OCI-M1 (cell line): ENCODE measurements at regions not wholly inside any gene's neighbourhood (a gene's known extent, or its start where the extent isn't known, plus 50 kb on each side); places are given as distances from the start of the nearest gene placed in this dataset.

Experiments
- DNase-seq: peaks from one replicate; lab custom pipeline; 2025; lab: John Stamatoyannopoulos, UW

DNA sequence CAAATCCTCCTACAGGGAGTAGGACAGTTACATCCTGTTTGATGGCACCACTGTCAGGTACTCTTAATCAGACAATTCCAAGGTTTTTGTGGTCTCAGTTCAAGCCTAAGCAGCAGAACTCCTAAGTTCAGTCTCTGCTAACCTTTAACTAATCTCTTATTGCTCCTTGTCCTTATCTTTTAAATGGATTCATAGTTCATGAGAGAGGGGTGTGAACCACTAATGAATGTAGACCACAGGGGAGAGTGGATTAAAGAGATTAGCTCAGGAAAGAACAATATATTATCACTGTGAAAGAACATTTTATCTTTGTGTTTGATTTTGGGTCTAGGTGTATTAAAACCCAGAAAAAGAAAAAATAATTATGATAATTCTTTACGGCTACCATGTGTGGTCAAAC, 168.9 kb downstream of the DCK start:
- DNase-seq, result no peak

- DNase-seq, result no peak
Measured at GRCh38 chr4:71163317-71163716, 169.9 kb downstream of the DCK start.

GRCh38 chr4:71167083-71167482, 171.7 kb upstream of the SLC4A4 start:
- DNase-seq, result no peak

DNA sequence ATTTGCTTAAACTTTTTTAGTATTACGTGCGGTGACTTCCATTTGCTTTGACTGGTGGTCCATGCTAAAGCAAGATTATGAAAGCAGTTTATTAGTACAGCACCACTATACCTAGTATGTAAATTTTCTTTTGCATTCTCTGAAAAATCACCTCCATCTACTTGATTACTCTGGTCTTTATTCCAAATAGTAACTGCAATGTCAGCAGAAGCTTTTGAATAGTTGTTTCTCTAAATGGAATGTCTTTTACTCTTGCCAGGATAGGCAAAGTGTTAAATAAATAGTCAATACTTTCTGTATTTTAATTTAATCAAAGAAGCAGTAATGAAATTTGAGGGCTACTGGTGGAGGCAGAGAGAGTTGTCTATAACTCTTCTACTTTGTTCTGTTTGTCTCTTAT, 167.2 kb upstream of the SLC4A4 start:
- DNase-seq, result no peak

GRCh38 chr4:71181332-71181731, 157.5 kb upstream of the SLC4A4 start:
- DNase-seq, result no peak

DNA sequence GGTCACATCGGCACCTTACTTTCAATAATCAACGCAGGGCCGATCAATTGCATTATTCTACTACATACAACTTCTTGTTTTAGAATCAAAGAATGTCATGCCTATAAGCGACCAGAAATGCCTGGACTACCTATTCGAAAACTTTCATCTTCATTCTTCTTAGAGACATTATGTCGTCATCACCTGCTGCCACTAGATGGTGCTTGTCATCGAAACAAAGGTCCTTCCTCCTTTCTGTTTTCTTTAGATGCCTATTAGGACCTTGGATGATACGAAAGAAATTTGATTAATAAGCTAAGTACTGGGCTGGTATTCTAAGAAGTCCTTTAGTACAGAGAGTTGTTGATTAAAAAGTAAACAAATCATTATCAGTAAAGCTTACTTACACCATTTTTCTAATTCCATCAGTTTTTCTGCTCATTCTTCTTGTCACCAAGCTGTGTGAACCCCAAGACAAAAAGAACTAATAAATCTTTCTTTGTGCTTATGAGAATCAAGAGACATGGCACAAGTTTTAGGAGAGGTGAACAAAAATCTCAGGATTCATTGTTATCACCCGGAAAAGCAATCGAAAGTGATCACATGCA, 154.5 kb upstream of the SLC4A4 start:
- peak; percentile 82 for DNase-seq

DNA sequence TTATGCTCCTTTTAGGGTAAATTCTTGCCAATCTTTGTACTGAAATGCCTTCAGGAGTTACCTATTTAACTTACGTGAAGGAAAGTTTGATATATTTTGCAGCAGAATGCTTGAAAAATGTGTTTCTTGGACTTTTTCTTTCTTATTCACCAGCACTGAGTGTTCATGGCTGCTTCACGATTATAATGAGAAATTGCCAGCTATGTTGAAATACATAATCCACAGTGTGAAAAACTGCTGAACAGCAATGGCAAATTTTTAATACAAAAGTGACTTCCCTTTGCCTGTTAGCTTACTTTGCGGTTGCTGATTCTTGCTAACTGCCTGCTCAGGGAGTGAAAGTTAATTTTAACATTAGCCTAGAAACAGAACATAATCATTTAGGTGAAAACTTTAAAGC, 153.8 kb upstream of the SLC4A4 start:
- no peak for DNase-seq

GRCh38 chr4:71186257-71186565, 152.6 kb upstream of the SLC4A4 start:
- DNase-seq, result no peak

DNA sequence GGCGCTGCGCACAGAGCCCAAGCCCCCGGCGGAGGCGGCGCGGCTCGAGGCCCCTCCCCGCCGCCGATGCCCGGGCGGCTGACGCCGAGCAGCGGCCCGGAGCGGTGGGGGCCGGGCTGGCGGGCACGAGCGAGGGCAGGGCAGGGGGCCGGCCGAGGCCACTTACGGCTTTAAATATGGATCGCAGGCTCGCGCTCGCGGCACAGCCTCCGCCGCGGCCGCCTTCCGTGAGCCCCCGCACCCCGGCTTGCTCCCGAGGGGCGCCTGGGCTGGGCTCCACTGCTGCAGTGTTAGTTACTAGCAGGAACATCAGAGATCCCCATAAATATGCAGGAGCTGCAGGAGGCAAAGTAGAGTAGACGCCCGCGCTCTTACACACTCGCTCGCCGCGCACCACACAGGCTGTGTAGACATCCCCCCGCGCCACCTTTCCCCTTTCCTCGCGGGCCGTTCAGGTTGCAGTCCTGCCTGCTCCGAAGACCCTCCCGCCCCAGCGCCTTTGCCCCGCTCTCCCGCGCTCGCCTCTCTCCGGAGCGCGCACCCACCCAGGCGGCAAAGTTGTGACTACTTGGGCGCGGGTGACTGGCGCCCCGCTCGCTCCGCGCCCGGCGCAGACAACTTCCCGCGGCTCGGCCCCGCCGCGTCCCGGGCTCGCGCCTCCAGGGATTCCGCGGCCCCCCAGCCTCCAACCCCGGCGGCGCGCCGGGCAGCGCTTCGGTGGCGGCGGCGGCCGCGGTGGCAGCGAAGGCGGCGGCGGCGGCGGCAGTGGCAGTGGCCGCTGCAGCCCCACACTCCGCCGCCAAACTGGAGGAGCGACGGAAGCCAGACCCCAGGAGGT, 152.0 kb upstream of the SLC4A4 start:
- no peak for DNase-seq

DNA sequence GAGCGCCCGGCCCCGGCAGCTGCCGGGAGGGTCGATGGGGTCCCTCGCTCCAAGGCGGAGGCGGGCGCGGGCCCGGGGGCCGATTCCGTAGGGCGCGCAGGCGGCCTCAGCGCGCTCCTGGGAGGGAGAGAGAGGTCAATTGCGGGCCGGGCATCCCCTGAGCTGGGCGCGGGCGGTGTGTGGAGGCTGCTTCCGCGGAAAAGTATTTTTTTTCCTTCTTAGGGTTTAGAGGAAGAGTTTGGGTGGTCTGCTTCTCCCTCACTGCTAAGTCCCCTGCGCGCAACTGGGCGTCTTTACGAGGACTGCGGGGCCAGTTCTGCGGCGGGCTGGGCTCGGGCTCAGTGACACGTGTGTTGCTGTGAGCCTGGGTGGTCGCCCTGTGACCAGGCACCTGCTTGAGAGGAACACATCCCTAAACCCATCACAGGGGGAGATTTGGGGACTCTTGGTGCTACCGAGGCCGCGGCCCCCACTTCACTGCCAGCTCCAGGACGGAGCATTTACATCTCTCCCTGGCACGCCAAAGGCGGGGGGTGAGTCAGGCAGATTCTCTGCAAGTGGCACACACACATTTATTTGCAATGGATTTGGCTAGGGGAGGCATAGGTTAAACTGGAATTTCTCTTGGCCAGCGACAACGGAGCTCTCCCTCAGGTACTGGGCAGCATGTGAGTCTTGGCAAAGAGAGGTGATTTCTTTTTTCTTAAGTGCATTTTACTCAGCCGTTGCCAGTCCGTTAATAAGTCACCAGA, 151.2 kb upstream of the SLC4A4 start:
- no peak for DNase-seq

DNA sequence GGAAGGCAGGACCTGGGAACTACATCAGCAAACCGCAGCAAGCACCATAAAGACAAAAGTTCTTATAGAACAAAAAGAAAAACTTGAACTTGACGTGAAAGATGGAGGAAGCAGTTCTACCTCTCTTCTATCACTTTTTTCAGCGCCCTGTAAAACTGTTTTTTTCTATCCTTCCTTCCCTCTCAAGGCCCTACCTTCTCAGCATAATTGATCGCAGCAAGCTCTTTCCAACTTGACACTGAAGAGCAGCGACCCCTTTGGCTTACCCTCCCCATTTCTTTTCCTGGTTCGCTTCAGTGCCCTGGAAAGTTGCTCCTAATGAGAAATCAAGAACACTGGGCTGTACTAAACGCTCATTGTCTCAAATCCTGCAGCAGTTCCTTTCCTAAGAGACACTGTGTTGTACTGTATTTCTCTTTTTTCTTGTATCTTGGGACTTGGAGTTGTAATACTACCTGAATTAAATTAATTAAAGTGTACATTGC, 150.6 kb upstream of the SLC4A4 start:
- DNase-seq, result peak; percentile 39

- DNase-seq, result no peak
Measured at GRCh38 chr4:71188951-71189350, 149.9 kb upstream of the SLC4A4 start.

- no peak for DNase-seq
Measured at GRCh38 chr4:71189471-71189870, 149.3 kb upstream of the SLC4A4 start.

DNA sequence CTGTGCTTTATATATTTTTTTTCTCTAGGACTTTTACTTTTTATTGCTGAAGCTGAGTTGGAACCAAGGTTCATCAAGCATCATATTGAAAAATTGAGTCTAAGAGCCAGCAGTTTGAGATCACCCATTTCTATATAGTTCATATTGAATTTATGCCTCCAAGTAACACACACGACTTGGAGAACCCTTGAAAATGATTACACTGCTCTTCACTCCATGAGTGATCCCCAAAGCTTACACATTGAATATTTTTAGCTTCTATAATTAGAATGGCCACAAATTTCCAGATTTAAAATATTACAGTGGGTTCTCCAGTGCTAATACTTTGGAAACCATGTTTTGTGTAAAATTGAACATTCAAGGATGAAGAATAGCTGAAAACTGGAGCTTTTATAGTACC, 144.4 kb upstream of the SLC4A4 start:
- DNase-seq, result no peak

DNA sequence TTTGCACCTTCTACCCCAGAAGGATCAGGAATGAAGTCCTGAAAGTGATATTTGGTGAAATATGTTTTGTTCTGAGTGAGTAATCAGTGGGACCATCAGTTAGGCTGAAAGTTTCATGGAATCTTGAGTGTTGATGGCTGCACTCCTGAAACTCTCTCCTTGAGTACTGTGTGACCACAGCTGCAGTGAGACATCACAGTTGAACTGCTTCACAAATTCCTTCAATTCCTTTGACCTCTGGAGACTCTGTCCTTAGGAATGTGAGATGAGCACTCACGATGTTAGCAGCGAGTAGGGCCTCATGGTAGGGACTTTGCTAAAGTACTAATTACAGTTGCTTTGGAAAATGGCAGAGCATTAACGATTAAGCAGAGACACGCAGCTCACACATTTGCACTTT, 142.9 kb upstream of the SLC4A4 start:
- no peak for DNase-seq

DNA sequence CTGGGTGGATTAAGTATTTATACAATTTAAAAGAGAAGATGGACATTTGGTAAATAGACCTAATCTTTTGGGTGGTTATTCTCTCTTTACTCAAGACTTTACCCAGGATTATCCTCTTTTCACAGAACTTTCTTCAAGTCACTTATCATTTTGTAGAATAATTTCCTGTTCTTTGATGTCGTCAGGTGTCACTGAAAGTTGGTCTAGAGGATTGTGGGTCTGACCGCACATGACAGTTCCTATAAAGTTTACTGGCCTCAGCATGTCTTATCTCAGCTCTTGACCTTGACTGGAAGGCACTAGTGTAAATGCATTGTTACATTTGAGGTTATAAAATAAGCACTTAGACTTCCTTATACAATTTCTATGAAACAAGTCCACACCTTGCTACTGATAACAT, 139.9 kb upstream of the SLC4A4 start:
- peak; percentile 87 for DNase-seq

- no peak for DNase-seq
Measured at GRCh38 chr4:71201057-71201456, 137.8 kb upstream of the SLC4A4 start.

GRCh38 chr4:71201817-71202576, 136.8 kb upstream of the SLC4A4 start:
- DNase-seq, result no peak

DNA sequence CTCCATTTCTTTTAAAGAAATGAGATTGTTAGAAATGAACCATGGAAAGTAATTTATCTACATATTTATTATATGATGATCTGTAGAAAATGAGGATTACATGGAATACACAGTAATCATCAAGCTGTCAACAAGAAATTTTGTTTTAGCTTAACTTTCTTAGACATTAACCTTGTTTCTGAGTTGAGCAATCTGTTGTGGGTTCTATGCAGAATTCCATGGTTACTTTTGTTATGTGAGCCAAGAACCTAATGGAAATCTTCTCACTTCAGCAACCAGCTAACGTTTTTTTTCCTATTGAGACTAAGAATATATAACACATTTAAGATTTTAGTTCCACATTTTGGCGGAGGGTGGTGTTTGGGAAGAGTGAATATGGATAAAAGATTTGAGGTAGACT, 136.1 kb upstream of the SLC4A4 start:
- no peak for DNase-seq

GRCh38 chr4:71204056-71204455, 134.8 kb upstream of the SLC4A4 start:
- DNase-seq, result no peak

DNA sequence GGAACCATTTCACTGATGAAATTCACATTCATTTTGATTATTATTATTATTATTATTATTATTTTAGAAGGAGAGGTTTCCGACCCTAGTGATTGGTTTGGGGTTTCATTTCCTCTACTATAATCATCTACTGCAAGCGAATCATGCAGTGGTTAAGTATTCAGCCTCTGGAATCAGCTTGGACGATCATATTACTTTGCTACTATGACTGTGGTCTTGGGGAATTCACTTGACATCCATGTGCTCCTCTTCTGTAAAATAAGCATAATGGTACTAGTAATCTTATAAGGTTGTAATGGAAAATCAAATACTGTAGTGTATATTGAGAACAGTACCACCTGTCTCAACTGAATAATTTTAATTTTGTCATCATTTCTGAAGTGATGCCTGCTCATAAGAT, 132.1 kb upstream of the SLC4A4 start:
- no peak for DNase-seq

- no peak for DNase-seq
Measured at GRCh38 chr4:71209161-71209560, 129.7 kb upstream of the SLC4A4 start.
